CD4-positive, alpha-beta T cell (primary cell): ENCODE measurements at regions not wholly inside any gene's neighbourhood (a gene's known extent, or its start where the extent isn't known, plus 50 kb on each side); places are given as distances from the start of the nearest gene placed in this dataset.

Experiments used
- ATAC-seq: fragments of 200-7000 bp; cut with Tn5 transposase; one replicate; pipeline ENCODE4 v1.10.0; 2022; ENCODE audit warnings: mild to moderate bottlenecking; ENCODE audit not compliant: poor library complexity
- CTCF ChIA-PET: fragments of 350-600 bp; sonication (Branson Sonifier 250); formaldehyde crosslinking; loops from one replicate; lab custom pipeline; 2021; ENCODE audit warnings: antibody characterized with exemption, inconsistent platforms; lab: Charles Lee
- POLR2A ChIA-PET: fragments of 350-600 bp; sonication (Branson Sonifier 250); formaldehyde crosslinking; loops from one replicate; lab custom pipeline; 2021; ENCODE audit warnings: antibody characterized with exemption, inconsistent platforms; lab: Charles Lee
- DNase-seq, 14 experiments: peaks; one replicate each; pipeline ENCODE4 v3.0.0-alpha.2; 2013 to 2020; ENCODE audit warnings: mixed read lengths in 2 of 14
- H3K27ac ChIP-seq, 2 donors: one replicate each; pipeline versions ENCODE4 v1.5.1 to v1.7.0; 2013; ENCODE audit warnings: low read length in 2 of 2, low read depth in 1 of 2, mild to moderate bottlenecking in 1 of 2
- H3K27me3 ChIP-seq, 2 experiments: 1 replicate in 1 of 2; 2 replicates in 1 of 2; pipeline versions ENCODE4 v1.6.1 to v1.7.0; 2013; ENCODE audit warnings: low read length in 2 of 2, control low read depth in 1 of 2, mild to moderate bottlenecking in 1 of 2, moderate library complexity in 1 of 2; ENCODE audit not compliant: insufficient read depth in 2 of 2, control insufficient read depth in 1 of 2
- H3K36me3 ChIP-seq: one replicate; pipeline ENCODE4 v1.6.1; 2013; ENCODE audit warnings: low read length, control low read depth; ENCODE audit not compliant: insufficient read depth
- H3K4me1 ChIP-seq: one replicate; pipeline ENCODE4 v1.6.1; 2013; ENCODE audit warnings: low read length, control low read depth; ENCODE audit not compliant: insufficient read depth
- H3K4me3 ChIP-seq: one replicate; pipeline ENCODE4 v1.5.1; 2013; ENCODE audit warnings: mild to moderate bottlenecking, low read length, moderate library complexity
- H3K9me3 ChIP-seq, 2 experiments: 1 replicate in 1 of 2; 2 replicates in 1 of 2; pipeline versions ENCODE4 v1.6.1 to v1.7.0; 2013; ENCODE audit warnings: low read length in 2 of 2, mild to moderate bottlenecking in 2 of 2, control low read depth in 1 of 2, moderate library complexity in 1 of 2; ENCODE audit not compliant: control insufficient read depth in 1 of 2, insufficient read depth in 1 of 2
- H3K27ac Mint-ChIP-seq: one replicate; pipeline ENCODE4 v1.8.0; 2020; ENCODE audit warnings: mixed read lengths
- H3K27me3 Mint-ChIP-seq: one replicate; pipeline ENCODE4 v1.8.0; 2021; ENCODE audit warnings: mixed read lengths
- H3K36me3 Mint-ChIP-seq: one replicate; pipeline ENCODE4 v1.8.0; 2021; ENCODE audit warnings: low read depth, mixed read lengths
- H3K4me1 Mint-ChIP-seq: one replicate; pipeline ENCODE4 v1.8.0; 2021; ENCODE audit warnings: low read depth, mixed read lengths
- H3K4me3 Mint-ChIP-seq: one replicate; pipeline ENCODE4 v1.8.0; 2020; ENCODE audit warnings: mild to moderate bottlenecking, mixed read lengths
- H3K9me3 Mint-ChIP-seq: one replicate; pipeline ENCODE4 v1.8.0; 2020; ENCODE audit warnings: mixed read lengths
- CTCF ChIP-seq: fragments of 200-600 bp; IDR thresholded peaks from one replicate; pipeline ENCODE4 v1.8.0; 2022; ENCODE audit warnings: antibody characterized with exemption, mild to moderate bottlenecking
- intact Hi-C, 2 experiments: fragments of 100-400 bp; cut with DNase I in 1 of 2; cut with micrococcal nuclease in 1 of 2; formaldehyde crosslinking; loops; one replicate each; pipeline versions ENCODE4 v1.15.1 to v1.9.0; 2023 to 2025; cut with DNase I, micrococcal nuclease

- Histone ChIP-seq H3K4me3 (no peak overlapping the region), H3K27me3 (no peaks in the 10 kb centered on the region), H3K4me1 (no peaks in the 10 kb centered on the region), H3K36me3 (no peaks in the 10 kb centered on the region), H3K27ac (no peak overlapping the region), H3K9me3 (no peaks in the 10 kb centered on the region)
- Mint-ChIP-seq H3K4me3 (no peak overlapping the region), H3K4me1 (no peaks in the 10 kb centered on the region), H3K36me3 (no peaks in the 10 kb centered on the region), H3K27ac (no peak overlapping the region), H3K27me3 (no peaks in the 10 kb centered on the region), H3K9me3 (peaks cover 5% of the 10 kb centered on the region)
- POLR2A ChIA-PET: no interaction called here
- no peak for TF ChIP-seq CTCF
- DNase-seq: no peak
- CTCF ChIA-PET: no interaction called here
- no peak for ATAC-seq
- intact Hi-C loops: no loop called here
These were observed 270.6 kb downstream of the DCAF12L2 start for GRCh38 chrX:125895518-125895917.

GRCh38 chrX:125926295-125926694 lies 239.8 kb downstream of the DCAF12L2 start:
- no peaks in the 10 kb centered on the region for H3K36me3 ChIP-seq
- intact Hi-C loops: no loop called here
- Mint-ChIP-seq H3K9me3 (no peaks in the 10 kb centered on the region), H3K27me3 (no peaks in the 10 kb centered on the region), H3K27ac (no peak overlapping the region), H3K4me3 (no peak overlapping the region), H3K4me1 (no peaks in the 10 kb centered on the region), H3K36me3 (no peaks in the 10 kb centered on the region)
- ChIA-PET POLR2A (no interaction called here), CTCF (no interaction called here)
- no peak for DNase-seq
- TF ChIP-seq CTCF: no peak
- H3K4me3 ChIP-seq: no peak overlapping the region
- H3K27ac ChIP-seq: no peak overlapping the region
- no peaks in the 10 kb centered on the region for H3K4me1 ChIP-seq
- no peaks in the 10 kb centered on the region for H3K27me3 ChIP-seq
- no peak for ATAC-seq
- no peaks in the 10 kb centered on the region for H3K9me3 ChIP-seq

GRCh38 chrX:125940985-125941384 lies 225.1 kb downstream of the DCAF12L2 start:
- Histone ChIP-seq H3K27ac (no peak overlapping the region), H3K36me3 (no peaks in the 10 kb centered on the region), H3K9me3 (peaks cover 0 to 4% of the 10 kb centered on the region in 2 experiments), H3K27me3 (no peaks in the 10 kb centered on the region), H3K4me3 (no peak overlapping the region), H3K4me1 (no peaks in the 10 kb centered on the region)
- CTCF ChIA-PET: no interaction called here
- intact Hi-C loops: no loop called here
- no peak for TF ChIP-seq CTCF
- POLR2A ChIA-PET: no interaction called here
- DNase-seq (no peak), ATAC-seq (no peak)
- H3K9me3 Mint-ChIP-seq: no peaks in the 10 kb centered on the region
- no peaks in the 10 kb centered on the region for H3K4me1 Mint-ChIP-seq
- H3K27me3 Mint-ChIP-seq: no peaks in the 10 kb centered on the region
- H3K36me3 Mint-ChIP-seq: no peaks in the 10 kb centered on the region
- no peak overlapping the region for H3K27ac Mint-ChIP-seq
- H3K4me3 Mint-ChIP-seq: no peak overlapping the region
